HL-60/S4 treated with phorbol 12-myristate 13-acetate at 8.2 ng/mL for 4 days and 3 days (cell line): ENCODE measurements at regions not wholly inside any gene's neighbourhood (a gene's known extent, or its start where the extent isn't known, plus 50 kb on each side); places are given as distances from the start of the nearest gene placed in this dataset.

Experiments
- in situ Hi-C: fragments of 300-500 bp; cut with MboI; formaldehyde crosslinking; loops from 2 replicates; pipeline ENCODE4 v1.15.0; 2022; ENCODE audit warnings: low sequenced_read_pairs

DNA sequence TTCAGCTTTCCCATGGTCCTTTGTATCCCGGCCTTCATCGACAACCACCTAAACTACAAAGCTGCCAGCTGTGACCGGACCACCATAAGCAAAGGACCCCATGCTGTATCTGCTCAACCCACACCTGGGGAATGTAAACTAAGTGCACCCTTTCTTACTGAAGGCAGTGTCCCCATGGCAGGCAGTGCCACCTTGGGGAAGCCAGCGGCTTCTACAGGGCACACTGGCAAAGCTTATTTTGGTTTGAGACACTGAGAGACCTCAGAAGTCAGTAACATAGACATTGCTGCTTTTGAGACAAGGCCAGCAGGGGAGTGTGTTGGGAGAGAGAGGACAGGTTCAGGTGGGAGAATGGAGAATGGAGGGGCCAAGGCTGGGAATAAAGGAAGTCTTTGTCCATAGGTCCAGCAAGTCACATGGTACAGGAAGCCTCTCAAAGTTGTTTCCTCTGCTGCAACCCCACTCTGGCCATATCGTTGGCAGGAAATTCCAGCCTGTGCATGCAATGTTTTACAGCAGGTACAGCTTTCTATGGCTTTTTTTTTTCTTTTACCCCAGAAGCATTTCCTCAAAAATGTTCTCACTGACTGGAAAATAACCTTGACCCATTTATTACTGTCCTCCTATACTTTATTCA, 85.9 kb upstream of the NPVF start:
- in situ Hi-C loops = no loop called here

DNA sequence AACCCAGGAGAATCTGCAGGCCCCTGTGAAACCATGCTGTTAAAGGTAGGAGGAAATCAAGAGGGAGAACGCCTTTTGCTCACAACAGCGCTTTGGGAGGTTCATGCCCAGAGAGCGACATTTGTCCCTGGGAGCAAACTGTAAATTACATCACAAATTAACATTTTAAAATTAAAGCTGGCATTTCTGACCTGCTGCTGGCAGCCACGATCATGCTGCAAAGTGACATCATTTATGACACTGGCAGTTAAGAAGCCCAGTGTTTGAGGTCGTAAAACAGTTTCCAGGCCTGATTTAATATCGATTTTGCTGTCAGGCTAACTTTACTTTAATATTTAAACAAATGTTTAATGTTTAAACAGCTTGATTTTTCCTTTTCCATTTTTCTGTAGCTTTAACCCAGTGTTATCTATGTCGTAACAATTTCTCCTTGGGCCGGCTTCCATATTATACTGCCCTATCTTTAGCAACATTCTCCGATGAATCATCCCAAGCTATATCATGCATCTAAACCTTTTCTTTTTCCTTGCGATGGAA, 86.5 kb upstream of the NPVF start:
- in situ Hi-C loops = no loop called here

DNA sequence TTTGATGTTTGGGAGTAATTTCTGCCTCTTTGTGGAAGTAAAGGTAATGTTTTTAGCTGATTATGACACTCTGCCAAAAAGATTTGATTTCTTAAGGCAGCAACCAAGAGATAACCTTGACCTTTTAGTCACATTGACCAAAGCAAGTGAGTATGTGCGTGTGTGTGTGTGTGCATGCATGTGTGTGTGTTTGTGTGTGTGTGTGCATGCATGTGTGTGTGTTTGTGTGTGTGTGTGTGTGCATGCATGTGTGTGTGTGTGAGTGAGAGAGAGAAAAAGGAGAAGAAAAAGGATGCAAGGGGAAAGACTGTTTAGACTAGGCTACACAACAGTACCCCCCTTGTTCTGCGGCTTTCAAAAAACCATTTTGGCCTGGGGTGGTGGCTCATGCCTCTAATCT, 88.1 kb upstream of the NPVF start:
- in situ Hi-C loops = no loop called here

DNA sequence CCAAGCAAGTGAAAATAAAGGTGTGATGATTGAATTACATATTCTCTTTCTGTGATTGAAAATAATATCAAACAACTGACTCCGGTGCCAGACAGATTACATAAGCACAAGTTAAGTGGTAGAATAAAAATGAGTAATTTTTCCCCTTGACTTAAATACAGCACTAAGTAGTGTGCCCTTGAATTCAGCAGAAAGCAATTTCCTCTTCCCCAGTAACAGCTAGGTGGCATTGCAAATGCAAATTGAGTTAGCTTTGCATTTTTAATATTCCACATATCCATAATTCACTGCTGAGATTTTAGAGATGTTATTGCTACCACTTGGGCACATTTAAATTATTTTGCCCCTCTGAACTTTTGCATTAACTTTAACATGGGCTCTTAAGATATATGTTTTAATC, 89.8 kb upstream of the NPVF start:
- in situ Hi-C loops = no loop called here

DNA sequence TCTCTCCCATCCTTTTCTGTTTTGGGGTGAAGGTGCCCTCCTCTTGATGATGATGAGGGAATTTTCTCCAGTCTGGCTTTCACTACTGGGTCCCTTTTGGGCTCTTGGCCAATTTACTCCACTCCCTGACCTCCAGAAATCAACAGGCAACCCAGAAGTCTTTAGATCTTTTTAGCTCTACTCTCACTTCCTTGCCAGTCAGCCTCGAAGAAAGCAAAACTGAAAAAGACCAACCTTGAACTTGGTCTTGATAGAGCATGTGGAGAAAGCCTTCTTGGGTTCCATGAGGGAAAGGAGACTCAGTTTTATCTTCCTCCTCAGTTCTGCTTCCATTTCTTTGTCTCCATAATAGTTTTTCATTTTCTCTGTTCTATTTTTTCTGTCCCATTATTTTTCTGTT, 91.4 kb upstream of the NPVF start:
- in situ Hi-C loops = no loop called here

DNA sequence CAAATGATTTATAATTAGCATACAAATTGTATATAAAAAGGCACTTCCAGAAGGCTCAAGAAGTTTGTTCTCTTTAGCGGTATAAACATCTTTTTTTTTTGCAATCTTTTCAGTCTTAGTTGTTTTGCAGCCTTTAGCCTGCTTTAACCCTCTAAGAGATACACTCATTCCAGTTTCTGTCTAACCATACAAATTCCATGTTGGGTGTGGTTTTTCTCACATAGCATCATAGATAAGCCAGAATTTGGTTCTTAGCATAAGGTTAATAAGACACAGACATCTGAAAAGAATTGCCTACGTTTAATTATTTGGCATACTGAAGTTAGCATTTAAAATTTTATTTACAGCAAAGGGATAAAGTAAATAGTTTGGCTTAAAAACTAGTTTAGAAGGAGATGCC, 92.5 kb upstream of the NPVF start:
- in situ Hi-C loops = no loop called here

DNA sequence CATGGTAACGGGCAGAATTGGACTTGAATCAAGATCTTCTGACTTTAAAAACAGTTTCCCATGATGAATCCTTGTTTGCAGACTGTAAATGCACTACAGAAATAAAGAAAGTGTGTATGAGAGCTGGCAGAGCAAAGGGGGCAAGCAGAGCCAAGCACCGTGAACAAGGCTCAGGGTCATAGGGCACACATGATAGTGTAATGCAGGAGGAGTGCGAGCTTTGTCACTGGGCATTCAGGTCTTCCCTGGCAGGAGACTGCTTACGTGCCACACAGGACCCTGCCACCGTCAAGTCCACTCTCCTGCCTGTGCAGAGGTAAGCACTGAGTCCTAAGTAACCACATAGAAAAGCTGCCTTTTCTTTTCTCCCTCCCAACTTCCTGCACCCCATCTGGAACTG, 93.1 kb upstream of the NPVF start:
- in situ Hi-C loops = no loop called here

DNA sequence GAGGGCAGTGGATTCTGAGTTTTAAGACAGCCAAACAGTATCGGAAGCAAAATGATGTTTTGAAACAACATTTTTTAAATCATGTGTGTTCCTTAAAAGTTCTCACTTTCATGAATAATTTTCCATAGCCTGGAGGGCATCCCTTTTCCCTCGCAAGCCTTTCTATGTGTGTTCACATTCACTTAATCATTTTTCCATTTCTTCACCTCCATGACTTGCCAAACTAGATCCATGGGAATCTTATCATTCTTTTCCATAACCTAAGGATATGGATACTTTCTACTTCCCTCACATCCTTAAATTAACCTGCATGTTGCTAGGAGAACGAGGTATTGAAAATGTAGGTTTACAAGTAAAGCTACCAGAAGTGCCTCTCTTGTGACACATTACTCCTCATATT, 94.2 kb upstream of the NPVF start:
- in situ Hi-C loops = no loop called here

DNA sequence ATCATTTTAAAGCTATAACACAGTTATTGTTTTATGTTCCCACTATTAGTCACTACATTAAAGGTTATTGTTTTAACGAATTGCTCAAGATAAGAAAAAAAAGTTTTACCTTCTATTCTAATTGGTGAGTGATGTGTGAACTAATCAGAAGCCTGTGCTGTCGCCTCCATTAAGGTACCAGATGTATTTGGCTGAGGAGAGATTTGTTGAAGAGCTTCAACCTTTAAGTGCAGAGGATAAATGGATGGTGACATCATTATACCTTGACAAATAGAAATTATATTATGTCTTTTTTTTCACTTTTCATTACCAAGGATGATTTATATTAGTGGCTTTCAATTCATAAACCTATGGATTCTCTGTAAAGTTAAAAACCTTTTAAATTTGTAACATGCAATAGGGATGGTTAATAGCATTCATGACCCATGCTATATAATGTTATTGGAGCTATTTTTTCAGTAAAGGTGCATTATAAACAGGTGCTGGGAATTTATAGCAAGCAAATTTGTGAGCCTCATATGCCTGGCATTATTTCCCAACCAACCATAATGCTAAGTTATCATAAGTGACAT, 97.0 kb upstream of the NPVF start:
- in situ Hi-C loops = no loop called here

DNA sequence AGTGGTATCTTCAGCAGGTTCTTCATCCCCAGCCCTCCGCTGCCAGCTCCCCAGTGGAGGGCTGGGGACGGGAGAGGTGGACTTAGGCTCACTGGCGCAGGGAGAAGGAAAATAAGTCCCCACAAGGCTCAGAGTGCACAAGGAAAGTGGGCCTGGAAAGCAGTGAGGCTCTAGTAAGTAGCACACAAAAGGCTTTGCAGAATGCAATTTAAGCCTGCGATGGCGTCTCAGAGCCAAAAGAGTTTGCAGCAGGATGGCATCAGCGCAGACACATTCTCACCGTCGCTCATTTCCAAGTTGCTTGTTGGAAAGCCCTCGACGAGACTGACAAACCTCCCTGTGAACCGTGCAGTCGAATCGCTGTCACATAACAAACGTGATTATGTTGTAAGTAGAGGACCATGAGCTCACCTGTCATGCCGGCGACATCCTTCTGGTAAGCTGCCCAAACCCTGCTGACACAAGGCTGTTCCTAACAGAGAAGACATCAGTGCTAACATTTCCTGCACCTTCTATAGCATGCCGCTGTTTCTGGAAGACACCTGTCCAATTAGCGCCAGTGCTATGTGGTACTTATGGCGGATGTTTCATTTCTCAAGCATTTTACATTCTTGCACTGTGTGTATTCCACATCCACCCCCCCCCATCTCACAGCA, 98.3 kb upstream of the NPVF start:
- in situ Hi-C loops = no loop called here

DNA sequence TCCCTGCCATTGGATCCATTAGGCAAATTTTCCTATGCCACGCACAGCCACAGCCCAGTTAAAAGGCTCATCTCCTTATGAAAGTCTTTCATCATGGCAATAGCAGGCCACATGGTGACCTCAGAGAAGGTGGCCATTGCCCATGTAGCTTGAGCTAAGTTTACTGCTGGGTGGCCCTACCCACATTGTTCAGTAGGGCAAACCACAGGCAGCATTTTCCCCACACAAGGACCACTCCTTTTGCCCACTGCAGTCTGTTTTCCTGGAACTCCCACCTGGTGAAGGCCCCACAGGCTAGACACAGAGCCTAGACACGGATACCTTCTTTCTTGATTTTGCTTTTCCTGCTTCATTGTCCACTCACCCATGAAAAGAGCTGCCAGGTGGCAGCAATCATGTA, 101.5 kb upstream of the NPVF start:
- in situ Hi-C loops = no loop called here

DNA sequence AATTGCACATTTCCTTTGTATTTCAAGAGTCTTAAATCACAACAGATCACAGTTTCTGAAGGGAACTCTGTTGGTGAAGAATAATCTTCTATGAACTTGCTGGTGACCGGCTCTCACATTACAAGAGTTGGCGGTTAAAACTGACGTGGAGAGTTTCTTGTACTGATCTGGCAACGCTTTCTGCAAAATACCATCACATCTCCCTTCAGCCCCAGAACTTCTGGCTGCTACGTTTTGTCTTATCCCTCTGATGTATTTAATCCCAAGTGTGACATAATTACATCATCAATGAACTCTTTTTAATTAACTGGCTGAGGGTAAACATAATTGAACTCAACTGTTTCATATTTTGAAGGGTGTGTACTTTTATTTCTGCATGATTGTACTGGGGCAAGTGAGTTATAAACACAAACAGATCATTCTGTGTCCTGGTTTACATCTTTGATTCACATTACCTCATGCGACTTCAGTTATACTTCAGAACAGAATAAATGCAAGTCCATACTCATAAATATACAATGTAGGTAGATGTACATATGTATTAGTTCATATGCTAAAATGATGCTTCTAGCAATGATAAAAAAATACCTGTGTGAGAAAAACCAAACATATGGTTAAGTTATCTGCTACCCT, 105.1 kb upstream of the NPVF start:
- in situ Hi-C loops = no loop called here

DNA sequence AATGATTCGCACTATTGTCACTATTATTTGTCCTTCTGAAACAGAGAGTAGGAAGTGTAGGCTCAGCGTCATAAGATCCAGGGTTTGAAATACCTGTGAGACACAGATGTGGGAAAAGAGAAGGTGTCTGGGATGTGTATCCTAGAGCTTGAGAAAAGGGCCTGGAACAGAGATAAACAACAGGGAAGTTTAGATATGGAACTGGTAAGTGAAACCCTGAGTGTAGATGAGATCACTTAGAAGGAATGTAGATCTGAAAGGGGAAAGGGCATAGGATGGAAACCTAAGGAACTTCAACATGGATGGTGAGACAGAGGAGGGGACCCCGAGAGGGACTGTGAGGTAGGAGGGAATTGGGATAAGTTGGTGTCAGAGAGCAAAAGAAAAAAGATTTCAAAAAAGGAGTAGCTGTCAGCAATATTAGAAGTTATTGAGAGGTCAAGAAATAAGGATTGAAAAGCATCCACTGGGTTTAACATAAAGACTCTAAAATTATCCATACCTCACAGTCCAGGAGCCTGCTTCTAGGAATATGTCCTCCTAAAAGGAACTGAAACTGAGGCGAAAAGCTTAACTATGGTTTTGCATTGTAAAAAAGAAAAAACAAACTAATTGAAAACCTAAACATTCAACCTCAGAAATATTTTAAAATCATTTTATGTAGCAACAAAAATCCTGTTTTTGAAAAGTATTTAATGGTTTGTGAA, 119.2 kb upstream of the NPVF start:
- in situ Hi-C loops = no loop called here

DNA sequence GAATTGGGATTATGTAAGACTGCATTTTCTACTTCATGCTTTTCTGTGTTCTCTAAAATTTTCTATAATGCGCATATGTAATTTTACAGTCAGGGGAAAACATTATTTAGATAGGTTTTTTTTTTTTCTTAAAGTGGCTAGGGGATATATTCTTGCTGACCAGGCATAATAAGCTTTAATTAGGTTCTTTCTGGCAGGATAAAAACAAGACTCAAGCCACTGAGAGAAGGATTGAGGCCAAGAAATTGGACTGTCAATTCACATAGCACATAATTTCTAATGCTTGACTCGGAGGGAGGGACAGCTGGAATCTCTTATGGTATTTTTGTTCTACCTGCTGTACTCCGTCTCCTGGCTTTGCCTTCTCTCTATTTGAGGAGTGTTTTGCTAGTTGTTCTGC, 119.8 kb upstream of the NPVF start:
- in situ Hi-C loops = no loop called here

DNA sequence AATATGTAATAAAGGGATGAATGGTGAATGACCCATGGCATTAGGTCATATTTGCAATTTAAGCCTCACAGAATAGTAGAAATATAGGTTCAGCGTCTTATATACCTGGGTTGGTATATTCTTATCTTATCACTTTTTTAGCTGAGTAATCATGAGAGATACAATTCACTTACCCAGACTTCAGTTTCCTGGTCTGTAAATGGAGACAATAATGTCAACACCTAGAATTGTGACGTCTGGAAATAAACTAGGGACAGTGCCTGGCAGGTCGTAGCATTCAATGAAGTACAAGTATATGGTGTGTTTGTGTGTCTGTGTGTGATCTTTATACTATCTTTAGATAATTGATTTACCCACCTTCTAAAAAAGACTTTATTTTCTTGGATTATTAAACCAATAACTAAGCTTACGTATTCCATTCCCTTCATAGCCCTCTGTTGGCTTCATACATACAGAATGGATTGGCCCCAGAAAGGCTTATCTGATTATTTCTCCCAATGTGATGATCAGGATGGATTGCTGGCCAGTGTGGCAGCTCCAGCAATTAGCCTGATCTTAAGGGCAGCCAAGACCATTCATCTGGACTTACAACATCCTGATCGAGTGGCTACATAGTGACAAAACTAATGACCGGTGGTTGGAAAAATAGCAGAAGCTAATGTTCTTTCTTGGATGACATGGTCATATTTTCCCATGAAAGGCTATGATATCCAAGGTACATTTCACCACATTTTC, 121.2 kb upstream of the NPVF start:
- in situ Hi-C loops = no loop called here

DNA sequence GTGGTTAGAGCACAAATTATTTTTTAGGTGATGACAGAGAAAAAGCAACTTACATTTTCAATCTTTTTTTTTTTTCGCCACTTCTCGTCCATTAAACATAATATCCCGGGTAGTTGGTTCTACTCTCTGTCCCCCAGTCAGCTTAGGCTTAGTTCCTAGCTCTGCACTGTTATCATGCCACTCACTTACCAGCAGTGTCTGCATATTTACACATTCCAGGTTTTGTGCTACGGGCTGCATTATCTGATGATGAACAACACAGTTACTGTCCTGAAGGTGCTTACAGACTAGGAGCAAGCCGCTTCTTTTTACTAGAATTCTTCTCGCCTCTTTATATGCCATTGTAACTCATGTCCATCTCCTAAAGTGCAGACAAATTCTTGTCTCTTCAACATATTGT, 121.8 kb upstream of the NPVF start:
- in situ Hi-C loops = no loop called here

DNA sequence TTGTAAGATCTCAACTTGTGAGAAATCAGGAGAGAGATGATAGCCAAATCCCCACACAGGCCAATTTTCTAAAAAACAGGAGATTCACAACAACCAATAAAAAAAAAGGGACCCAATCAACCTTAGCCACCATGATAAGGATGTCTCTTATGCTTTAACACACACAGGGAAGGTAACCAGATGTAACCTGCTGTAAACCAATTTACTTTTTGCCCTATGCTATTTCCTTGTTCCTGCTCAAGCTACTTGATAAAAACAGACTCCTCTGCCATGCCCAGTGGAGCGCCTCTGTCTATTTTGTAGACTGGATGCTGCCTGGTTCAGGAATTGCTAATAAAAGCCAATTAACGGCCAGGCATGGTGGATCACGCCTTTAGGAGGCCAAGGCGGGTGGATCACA, 123.5 kb upstream of the NPVF start:
- in situ Hi-C loops = no loop called here

DNA sequence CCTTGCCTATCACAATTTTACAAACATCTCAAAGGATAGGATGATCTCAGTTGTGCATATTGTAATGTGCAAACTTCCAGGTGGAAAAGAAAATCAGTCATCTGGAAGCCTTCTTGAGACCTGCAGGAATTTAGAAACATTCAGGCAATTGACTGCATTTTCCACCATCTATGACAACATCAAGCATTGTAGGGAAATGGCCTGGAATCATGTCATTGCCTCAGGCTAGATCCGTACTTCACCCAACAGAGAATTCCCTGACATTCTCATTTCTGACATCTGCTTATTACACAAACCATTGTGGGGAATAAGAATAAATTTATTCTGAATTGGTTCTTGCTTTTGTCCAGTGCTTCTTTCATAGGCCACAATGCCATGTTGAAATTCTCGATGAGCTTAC, 124.9 kb upstream of the NPVF start:
- in situ Hi-C loops = no loop called here

DNA sequence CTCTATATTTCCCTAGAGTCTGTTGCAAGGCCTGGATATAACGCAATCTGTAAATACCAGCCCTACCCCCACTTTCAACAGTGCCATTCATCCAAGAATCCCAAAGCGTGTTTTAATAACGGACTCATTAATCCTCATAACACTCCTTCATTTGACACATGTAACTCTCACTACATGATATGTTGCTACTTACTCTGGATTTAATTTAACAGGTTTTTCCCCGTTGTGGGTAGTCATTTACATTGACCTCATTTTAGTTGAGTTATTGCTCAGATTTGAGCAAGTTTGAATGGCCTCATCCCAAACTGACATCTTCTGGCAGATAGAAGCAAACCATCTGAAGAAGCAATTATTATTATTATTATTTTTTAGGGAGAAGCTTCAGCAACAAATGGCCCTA, 125.4 kb upstream of the NPVF start:
- in situ Hi-C loops = no loop called here

DNA sequence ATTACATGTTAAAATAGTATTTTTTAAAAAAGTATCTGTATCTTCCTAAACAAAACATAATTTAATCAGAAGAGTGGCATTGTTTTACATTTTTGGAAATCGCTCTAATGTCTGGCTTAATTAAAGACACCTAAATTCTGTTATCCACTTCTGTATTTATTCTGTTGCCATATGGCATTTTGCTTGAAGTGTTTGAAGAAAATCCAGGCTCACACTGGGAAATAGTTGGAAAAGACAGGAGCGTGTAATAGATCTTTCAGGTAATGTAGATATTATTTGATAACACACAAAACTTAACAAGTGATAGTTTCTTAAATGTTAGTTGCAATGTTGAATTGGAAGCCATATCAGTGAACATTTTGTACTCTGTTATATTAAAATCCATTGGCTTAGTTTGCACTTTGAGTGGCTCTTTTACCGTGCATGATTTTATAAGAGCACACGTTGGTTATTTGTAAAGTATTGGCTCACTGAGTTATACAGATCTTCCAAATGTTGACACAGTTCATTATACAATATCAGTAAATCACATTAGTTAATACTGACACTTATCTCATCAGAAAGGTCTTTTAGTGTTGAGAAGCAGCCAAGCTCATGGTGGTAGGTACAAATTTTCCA, 128.4 kb upstream of the NPVF start:
- in situ Hi-C loops = no loop called here
